IMR-90 (cell line): ENCODE measurements at regions not wholly inside any gene's neighbourhood (a gene's known extent, or its start where the extent isn't known, plus 50 kb on each side); places are given as distances from the start of the nearest gene placed in this dataset.

Experiments
- CEBPB ChIP-seq: IDR thresholded peaks from 2 replicates; pipeline ENCODE4 v1.6.1; 2012; ENCODE audit warnings: low read depth, low read length, improper control_type of control experiment
- CTCF ChIP-seq: conservative IDR thresholded peaks from 2 replicates; pipeline ENCODE4 v1.5.1; 2012; ENCODE audit warnings: mild to moderate bottlenecking, low read depth, low read length, improper control_type of control experiment
- MXI1 ChIP-seq: IDR thresholded peaks from 2 replicates; pipeline ENCODE4 v1.6.1; 2012; ENCODE audit warnings: low read depth, mild to moderate bottlenecking, low read length, moderate library complexity, borderline replicate concordance
- POLR2A ChIP-seq: IDR thresholded peaks from 2 replicates; pipeline ENCODE4 v1.6.1; 2012; ENCODE audit warnings: mild to moderate bottlenecking, low read depth, low read length
- RCOR1 ChIP-seq: IDR thresholded peaks from 2 replicates; pipeline ENCODE4 v1.6.1; 2012; ENCODE audit warnings: mild to moderate bottlenecking, low read length, improper control_type of control experiment; ENCODE audit not compliant: insufficient replicate concordance
- SMC3 ChIP-seq: fragments of 150-350 bp; IDR thresholded peaks from 2 replicates; pipeline ENCODE4 v1.6.1; 2016; ENCODE audit warnings: low read depth, mild to moderate bottlenecking, antibody characterized with exemption, low read length, moderate library complexity
- USF2 ChIP-seq: fragments of 150-350 bp; IDR thresholded peaks from 2 replicates; pipeline ENCODE4 v1.6.1; 2017; ENCODE audit warnings: mild to moderate bottlenecking, antibody characterized with exemption, low read length, low read depth

GRCh38 chr18:59777636-59778035 is 80.4 kb upstream of the CCBE1 start:
- no peak for TF ChIP-seq CTCF
- TF ChIP-seq POLR2A = no peak
- TF ChIP-seq MXI1 = no peak
- no peak for TF ChIP-seq SMC3
- no peak for TF ChIP-seq RCOR1
- peak; percentile 84 for TF ChIP-seq CEBPB
- TF ChIP-seq USF2 = no peak
